ENCODE measurements at regions not wholly inside any gene's neighbourhood (a gene's known extent, or its start where the extent isn't known, plus 50 kb on each side); places are given as distances from the start of the nearest gene placed in this dataset.

- TF ChIP-seq EZH2 (IDR thresholded peaks at IDR 0.05; ENCODE audit: borderline replicate concordance, low read depth, low read length, poor library complexity, severe bottlenecking) = no peak
- no peak for TF ChIP-seq CTCF (conservative IDR thresholded peaks at IDR 0.05; ENCODE audit: low read depth, low read length)
- intact Hi-C loops (cut with micrococcal nuclease; ENCODE audit: unreplicated experiment) = no loop called here
Measured at GRCh38 chr14:55979781-55980180, 138.4 kb upstream of the PELI2 start.

DNA sequence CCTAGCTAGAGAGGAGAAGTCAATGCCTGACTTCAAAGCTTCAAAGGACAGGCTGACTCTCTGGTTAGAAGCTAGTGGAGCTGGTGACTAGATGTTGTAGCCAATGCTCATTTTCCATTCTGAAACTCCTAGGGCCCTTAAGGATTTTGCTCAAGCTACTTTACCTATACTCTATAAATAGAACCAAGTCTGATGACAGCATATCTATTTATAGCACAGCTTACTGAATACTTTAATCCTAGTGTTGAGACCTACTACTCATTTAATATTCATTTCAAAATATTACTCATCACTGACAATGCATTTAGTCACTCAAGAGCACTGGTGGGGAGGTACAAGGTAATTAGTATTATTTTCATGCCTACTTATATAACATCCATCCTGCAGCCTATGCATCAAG lies 137.2 kb upstream of the PELI2 start:
- intact Hi-C loops (cut with micrococcal nuclease; ENCODE audit: unreplicated experiment) = no loop called here
- Histone ChIP-seq H3K36me3 (ENCODE audit: insufficient read depth, low read length, poor library complexity, severe bottlenecking) (no peaks in the 10 kb centered on the region), H3K4me1 (ENCODE audit: insufficient read depth, low read length, poor library complexity, severe bottlenecking) (no peaks in the 10 kb centered on the region), H3K27me3 (replicated peaks; ENCODE audit: insufficient read depth, low read depth, low read length, poor library complexity) (no peaks in the 10 kb centered on the region), H3K27ac (ENCODE audit: low read depth, low read length, poor library complexity, severe bottlenecking) (no peak overlapping the region), H3K4me3 (ENCODE audit: low read depth, low read length, poor library complexity, severe bottlenecking) (no peak overlapping the region), H3K9me3 (ENCODE audit: low read depth, low read length, poor library complexity, severe bottlenecking) (peaks cover 7% of the 10 kb centered on the region)
- ChIA-PET CTCF (no interaction called here), POLR2A (ENCODE audit: low non-redundant PET) (no interaction called here)
- no peak for DNase-seq (ENCODE audit: low spot score)
- no peak for TF ChIP-seq EZH2 (IDR thresholded peaks at IDR 0.05; ENCODE audit: borderline replicate concordance, low read depth, low read length, poor library complexity, severe bottlenecking)
- no peak for TF ChIP-seq CTCF (conservative IDR thresholded peaks at IDR 0.05; ENCODE audit: low read depth, low read length)
- BruUV-seq (replicated peaks) = no TSS peak

More at GRCh38 chr14:55979781-55980180, 138.4 kb upstream of the PELI2 start:
- no peak for DNase-seq (ENCODE audit: low spot score)
- no peak overlapping the region for H3K4me3 ChIP-seq (ENCODE audit: low read depth, low read length, poor library complexity, severe bottlenecking)
- H3K36me3 ChIP-seq (ENCODE audit: insufficient read depth, low read length, poor library complexity, severe bottlenecking) = no peaks in the 10 kb centered on the region
- POLR2A ChIA-PET (ENCODE audit: low non-redundant PET) = no interaction called here
- BruUV-seq (replicated peaks) = no TSS peak
- no peaks in the 10 kb centered on the region for H3K4me1 ChIP-seq (ENCODE audit: insufficient read depth, low read length, poor library complexity, severe bottlenecking)
- H3K27ac ChIP-seq (ENCODE audit: low read depth, low read length, poor library complexity, severe bottlenecking) = no peak overlapping the region
- CTCF ChIA-PET = no interaction called here
- H3K9me3 ChIP-seq (ENCODE audit: low read depth, low read length, poor library complexity, severe bottlenecking) = peaks cover 7% of the 10 kb centered on the region
- H3K27me3 ChIP-seq (replicated peaks; ENCODE audit: insufficient read depth, low read depth, low read length, poor library complexity) = no peaks in the 10 kb centered on the region

DNA sequence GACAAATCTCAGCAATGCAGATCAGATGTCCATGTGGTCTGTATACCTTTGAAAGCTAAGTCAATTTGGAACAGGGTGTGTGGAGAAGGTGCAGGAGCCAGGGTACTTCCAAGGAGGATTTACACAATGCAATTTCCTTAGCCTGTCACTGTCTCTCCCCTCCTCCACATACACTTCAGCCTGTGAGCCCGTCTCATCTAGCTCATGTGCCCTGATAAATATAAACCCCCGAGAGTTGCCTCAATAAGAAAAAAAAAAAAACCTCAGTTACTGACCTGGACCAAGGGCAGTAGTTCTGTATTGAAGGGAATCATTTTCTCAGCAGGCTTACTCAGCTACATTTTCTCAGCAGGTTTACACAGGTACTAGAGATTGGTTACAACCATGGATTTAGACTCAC lies 132.1 kb upstream of the PELI2 start:
- intact Hi-C loops (cut with micrococcal nuclease; ENCODE audit: unreplicated experiment) = no loop called here
- TF ChIP-seq EZH2 (IDR thresholded peaks at IDR 0.05; ENCODE audit: borderline replicate concordance, low read depth, low read length, poor library complexity, severe bottlenecking) (no peak), CTCF (conservative IDR thresholded peaks at IDR 0.05; ENCODE audit: low read depth, low read length) (no peak)
- Histone ChIP-seq H3K36me3 (ENCODE audit: insufficient read depth, low read length, poor library complexity, severe bottlenecking) (no peaks in the 10 kb centered on the region), H3K4me1 (ENCODE audit: insufficient read depth, low read length, poor library complexity, severe bottlenecking) (no peaks in the 10 kb centered on the region), H3K27ac (ENCODE audit: low read depth, low read length, poor library complexity, severe bottlenecking) (no peak overlapping the region), H3K9me3 (ENCODE audit: low read depth, low read length, poor library complexity, severe bottlenecking) (peaks cover 3% of the 10 kb centered on the region), H3K4me3 (ENCODE audit: low read depth, low read length, poor library complexity, severe bottlenecking) (no peak overlapping the region), H3K27me3 (replicated peaks; ENCODE audit: insufficient read depth, low read depth, low read length, poor library complexity) (no peaks in the 10 kb centered on the region)
- ChIA-PET CTCF (no interaction called here), POLR2A (ENCODE audit: low non-redundant PET) (no interaction called here)
- DNase-seq (ENCODE audit: low spot score) = no peak
- BruUV-seq (replicated peaks) = no TSS peak
